GM12875 (cell line): ENCODE measurements at regions not wholly inside any gene's neighbourhood (a gene's known extent, or its start where the extent isn't known, plus 50 kb on each side); places are given as distances from the start of the nearest gene placed in this dataset.

Source experiments
- H3K4me3 ChIP-seq: one replicate; pipeline ENCODE4 v1.5.1; 2011; ENCODE audit warnings: low read depth, low read length, control low read depth
- CTCF ChIP-seq: IDR thresholded peaks from 2 replicates; pipeline ENCODE4 v1.5.1; 2011; ENCODE audit warnings: low read depth, mild to moderate bottlenecking, control low read depth, inconsistent platforms, low read length, moderate library complexity, borderline replicate concordance; ENCODE audit not compliant: insufficient read depth

DNA sequence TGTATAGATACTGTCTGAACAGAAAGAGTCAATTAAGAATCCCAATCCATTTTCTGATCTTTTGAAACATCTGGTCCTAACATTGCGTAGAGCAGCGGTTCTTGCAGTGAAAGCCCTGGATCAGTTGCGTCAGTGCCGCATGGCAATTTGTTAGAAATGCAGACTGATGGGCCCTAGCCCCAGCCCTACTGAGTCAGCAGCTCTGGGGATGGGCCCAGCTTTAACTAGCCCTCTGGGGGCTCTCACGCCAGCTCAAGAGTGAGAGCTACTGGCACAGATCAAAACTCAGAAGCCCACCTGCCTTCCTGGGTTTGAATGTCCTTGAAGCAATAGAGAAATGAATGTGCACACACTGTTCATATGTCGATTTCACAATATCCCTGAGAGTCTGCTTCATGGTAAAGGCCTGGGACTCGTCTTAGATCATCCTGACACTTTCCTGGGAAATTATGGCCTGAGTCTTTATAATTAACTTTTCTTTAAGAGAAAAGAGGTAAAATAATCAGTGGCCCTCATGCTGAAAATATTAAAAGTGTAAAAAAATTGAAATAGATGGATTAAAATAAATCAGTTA lies 206.8 kb upstream of the TMTC4 start:
- H3K4me3 ChIP-seq: no peak overlapping the region
- TF ChIP-seq CTCF: no peak

GRCh38 chr13:100880166-100880565 lies 205.6 kb upstream of the TMTC4 start:
- TF ChIP-seq CTCF: no peak
- H3K4me3 ChIP-seq: no peak overlapping the region

GRCh38 chr13:100879255-100879654 lies 204.7 kb upstream of the TMTC4 start:
- H3K4me3 ChIP-seq: no peak overlapping the region

DNA sequence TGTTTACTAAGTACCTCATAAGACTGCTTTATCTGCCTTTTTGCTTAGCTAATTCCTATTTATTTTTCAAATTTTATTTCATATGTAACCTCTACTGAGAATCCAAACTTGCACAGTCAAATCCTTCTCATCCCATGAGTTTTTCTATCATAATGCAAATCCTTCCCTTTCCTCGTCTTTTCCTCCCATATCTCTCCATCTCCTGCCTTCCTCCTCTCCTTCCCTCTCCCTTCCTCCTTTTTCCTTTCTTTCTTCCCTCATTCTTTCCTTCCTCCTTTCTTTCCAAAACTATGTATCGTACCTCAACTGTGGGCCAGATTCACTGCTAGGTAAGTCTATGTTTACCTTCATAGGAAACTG lies 201.4 kb upstream of the TMTC4 start:
- no peak for TF ChIP-seq CTCF
- H3K4me3 ChIP-seq: no peak overlapping the region

More at GRCh38 chr13:100879255-100879654, 204.7 kb upstream of the TMTC4 start:
- no peak for TF ChIP-seq CTCF

DNA sequence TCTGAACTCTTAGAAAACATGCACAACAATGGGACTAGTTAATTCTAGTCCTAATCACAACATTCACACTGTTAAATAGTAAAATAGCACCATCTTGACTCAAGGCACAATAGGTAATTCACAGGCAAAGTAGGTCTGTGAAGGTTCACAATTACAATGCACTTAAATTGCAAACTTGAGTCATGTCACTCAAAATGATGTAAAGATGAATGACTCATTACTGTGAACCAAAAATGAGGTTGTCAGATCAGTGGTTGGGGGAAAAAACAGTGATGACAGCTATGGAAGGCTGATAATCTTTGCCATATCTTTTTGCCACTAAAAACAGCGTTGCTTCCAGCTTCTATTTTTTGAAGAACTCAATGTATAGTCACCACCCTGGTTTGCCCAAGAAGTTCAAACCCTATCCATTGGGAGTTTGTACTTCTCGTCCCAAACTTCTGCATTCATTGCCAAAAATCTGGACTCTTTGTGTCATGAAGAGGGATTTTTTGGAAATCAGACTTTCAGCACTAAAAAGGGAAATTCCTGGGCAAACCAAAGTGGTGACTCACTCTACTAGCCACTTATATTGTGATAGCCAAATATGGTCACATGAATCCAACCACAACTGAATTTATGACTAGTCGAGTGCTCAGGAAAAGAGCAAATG lies 200.9 kb upstream of the TMTC4 start:
- no peak overlapping the region for H3K4me3 ChIP-seq
- no peak for TF ChIP-seq CTCF

DNA sequence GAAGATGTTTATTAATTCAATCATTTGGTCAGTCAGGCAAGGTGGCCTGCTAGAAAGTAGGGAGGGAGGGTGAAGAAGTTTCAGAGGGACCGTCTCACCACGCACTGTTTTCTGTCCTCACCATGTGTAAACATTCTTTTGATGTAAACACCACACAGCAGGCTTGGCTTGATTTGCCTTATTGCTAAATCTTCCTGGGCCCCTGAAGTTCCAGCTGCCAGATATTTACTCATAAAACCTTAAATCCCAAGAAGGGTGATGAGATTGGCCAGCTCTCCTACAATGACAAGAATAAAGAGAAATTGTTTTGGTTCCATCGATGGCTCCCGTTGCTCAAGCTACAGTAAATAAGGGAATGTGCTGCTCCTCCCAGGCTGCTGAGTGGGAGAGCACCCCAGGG lies 198.2 kb upstream of the TMTC4 start:
- TF ChIP-seq CTCF: no peak

DNA sequence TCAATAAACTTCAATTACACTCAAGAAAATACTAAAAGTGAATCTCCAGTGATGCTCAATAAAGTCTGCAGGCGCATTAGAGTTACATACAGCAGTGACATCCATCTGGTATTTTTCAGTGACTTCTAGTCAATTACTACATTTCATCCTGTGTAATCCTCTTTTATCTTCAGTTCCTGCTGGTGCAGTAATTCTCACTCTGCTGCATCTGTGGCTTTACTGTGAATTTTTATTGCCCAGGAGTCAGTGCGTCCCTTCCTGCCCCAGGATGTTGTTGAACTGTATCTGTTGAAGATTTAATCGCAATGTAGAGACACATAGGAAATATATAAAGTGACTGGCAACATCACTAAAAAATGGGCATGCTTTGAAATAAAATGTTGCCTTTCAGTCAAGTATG lies 196.3 kb upstream of the TMTC4 start:
- no peak for TF ChIP-seq CTCF
- H3K4me3 ChIP-seq: no peak overlapping the region

More for the DNA sequence above, 198.2 kb upstream of the TMTC4 start:
- no peak overlapping the region for H3K4me3 ChIP-seq
